HCT116 (cell line): ENCODE measurements at regions not wholly inside any gene's neighbourhood (a gene's known extent, or its start where the extent isn't known, plus 50 kb on each side); places are given as distances from the start of the nearest gene placed in this dataset.
"Not testable (repeated sequence)": the region's sequence is repeated elsewhere in the genome, so short reads cannot be mapped to it uniquely, and the experiment has no call there.

Experiments used
- ATAC-seq: fragments of 200-7000 bp; cut with Tn5 transposase; 2 replicates; pipeline ENCODE4 v1.9.1; 2020; ENCODE audit warnings: mild to moderate bottlenecking, moderate library complexity
- BruUV-seq: library from RNA; stranded (reverse); fragments of 400-500 nt; replicated peaks from 2 replicates; lab custom pipeline; 2021; lab: Mats Ljungman, UMichigan
- CTCF ChIA-PET: fragments of 300-600 bp; sonication (Branson Sonifier 250); formaldehyde crosslinking; loops from one replicate; lab custom pipeline; 2021; ENCODE audit warnings: antibody characterized with exemption; lab: Charles Lee
- POLR2A ChIA-PET: fragments of 300-600, 350-600 bp; sonication (Branson Sonifier 250); formaldehyde crosslinking; loops from one replicate; lab custom pipeline; 2021; ENCODE audit warnings: antibody characterized with exemption; lab: Charles Lee
- RAD21 ChIA-PET, 2 experiments: fragments of 300-600 bp; sonication (Branson Sonifier 250); formaldehyde crosslinking; loops; one replicate each; lab custom pipeline; 2023; ENCODE audit warnings: low total read pairs in 2 of 2; ENCODE audit not compliant: uncharacterized antibody in 2 of 2, unreplicated experiment in 2 of 2, low non-redundant PET in 1 of 2; lab: Charles Lee
- DNase-seq: peaks from one replicate; pipeline ENCODE4 v3.0.0-alpha.2; 2010; ENCODE audit warnings: low read depth, low spot score
- H2AFZ ChIP-seq: fragments of 200-600 bp; shearing (Covaris generic), sonication (generic); 2 replicates; pipeline ENCODE4 v1.6.1; 2017; ENCODE audit warnings: low read depth, mixed run types, mixed read lengths, antibody characterized with exemption, low read length; ENCODE audit not compliant: poor library complexity, severe bottlenecking
- H3K27ac ChIP-seq: 2 replicates; pipeline ENCODE4 v1.5.1; 2012; ENCODE audit warnings: low read depth, low read length
- H3K27me3 ChIP-seq: fragments of 200-600 bp; sonication (generic); 2 replicates; pipeline ENCODE4 v1.6.1; 2016; ENCODE audit warnings: mixed run types, low read length, mixed read lengths; ENCODE audit not compliant: insufficient read depth
- H3K36me3 ChIP-seq, 2 experiments: fragments of 200-500 bp in 1 of 2; fragments of 200-600 bp in 1 of 2; sonication (Bioruptor generic) in 1 of 2; sonication (generic) in 1 of 2; 2 replicates each; pipeline versions ENCODE4 v1.5.1 to v1.6.1; 2014 to 2016; ENCODE audit warnings: low read length in 2 of 2, inconsistent platforms in 1 of 2, mixed read lengths in 1 of 2, mixed run types in 1 of 2; ENCODE audit not compliant: insufficient read depth in 2 of 2, control insufficient read depth in 1 of 2
- H3K4me1 ChIP-seq, 2 experiments: fragments of 200-600 bp in 1 of 2; sonication (generic) in 1 of 2; 2 replicates each; pipeline versions ENCODE4 v1.5.1 to v1.6.1; 2012 to 2017; ENCODE audit warnings: low read length in 2 of 2, inconsistent platforms in 1 of 2, mild to moderate bottlenecking in 1 of 2, mixed read lengths in 1 of 2, mixed run types in 1 of 2, moderate library complexity in 1 of 2; ENCODE audit not compliant: insufficient read depth in 2 of 2, control insufficient read depth in 1 of 2
- H3K4me2 ChIP-seq: fragments of 200-600 bp; sonication (generic); 2 replicates; pipeline ENCODE4 v1.6.1; 2017; ENCODE audit warnings: mixed run types, low read length, mixed read lengths
- H3K4me3 ChIP-seq, 2 experiments: fragments of 200-600 bp in 1 of 2; sonication (generic) in 1 of 2; replicated peaks in 1 of 2; 2 replicates each; pipeline ENCODE4 v1.5.1; 2011 to 2016; ENCODE audit warnings: low read length in 2 of 2, control low read depth in 1 of 2, low read depth in 1 of 2, mild to moderate bottlenecking in 1 of 2, mixed read lengths in 1 of 2, mixed run types in 1 of 2
- H3K79me2 ChIP-seq: fragments of 200-600 bp; sonication (generic); 2 replicates; pipeline ENCODE4 v1.6.1; 2017; ENCODE audit warnings: mild to moderate bottlenecking, mixed run types, low read length, moderate library complexity, mixed read lengths; ENCODE audit not compliant: insufficient read depth
- H3K9ac ChIP-seq: fragments of 200-600 bp; sonication (generic); 2 replicates; pipeline ENCODE4 v1.6.1; 2016; ENCODE audit warnings: low read length, mixed read lengths
- H3K9me2 ChIP-seq: fragments of 200-600 bp; sonication (generic), shearing (Covaris generic); 2 replicates; pipeline ENCODE4 v1.6.1; 2017; ENCODE audit warnings: mixed run types, mild to moderate bottlenecking, moderate library complexity; ENCODE audit not compliant: insufficient read depth
- H3K9me3 ChIP-seq, 2 experiments: fragments of 200-500 bp in 1 of 2; fragments of 200-600 bp in 1 of 2; sonication (Bioruptor generic) in 1 of 2; sonication (generic) in 1 of 2; 2 replicates each; pipeline ENCODE4 v1.6.1; 2014 to 2017; ENCODE audit warnings: low read length in 2 of 2, mixed read lengths in 2 of 2, inconsistent platforms in 1 of 2, low read depth in 1 of 2, mild to moderate bottlenecking in 1 of 2, mixed run types in 1 of 2, moderate library complexity in 1 of 2; ENCODE audit not compliant: control insufficient read depth in 1 of 2, insufficient read depth in 1 of 2
- H4K20me1 ChIP-seq: fragments of 200-600 bp; sonication (generic), shearing (Covaris generic); 2 replicates; pipeline ENCODE4 v1.6.1; 2017; ENCODE audit warnings: mixed run types, mild to moderate bottlenecking, moderate library complexity; ENCODE audit not compliant: insufficient read depth
- intact Hi-C: fragments of 100-400 bp; cut with micrococcal nuclease; formaldehyde crosslinking; loops from 2 replicates; pipeline ENCODE4 v1.10.0; 2022

DNA sequence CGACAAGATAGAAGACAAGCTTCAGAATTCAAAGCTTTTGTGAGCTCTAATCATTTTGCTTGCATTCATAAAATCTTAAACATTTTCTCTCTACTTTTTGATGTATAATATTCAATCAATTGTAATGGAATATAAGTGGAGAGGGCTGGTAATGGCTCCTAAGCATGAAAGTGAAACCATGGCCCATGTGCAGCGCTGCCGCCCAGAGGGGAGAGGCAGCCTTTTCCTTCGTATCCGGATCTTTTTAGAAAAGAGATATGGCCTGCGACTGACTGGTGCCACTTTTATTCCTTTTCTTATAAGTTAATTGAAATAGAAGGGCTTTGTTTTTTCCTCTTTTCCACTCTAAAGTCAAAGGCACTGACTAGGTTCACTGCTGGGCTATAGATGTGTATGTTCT, 655.2 kb downstream of the TTLL7 start:
- BruUV-seq, H3K79me2 ChIP-seq, CTCF ChIA-PET, POLR2A ChIA-PET, H3K27me3 ChIP-seq, H3K36me3 ChIP-seq, H3K4me2 ChIP-seq, DNase-seq, intact Hi-C loops, H3K9me3 ChIP-seq, H3K9ac ChIP-seq, H3K4me1 ChIP-seq, H3K4me3 ChIP-seq, RAD21 ChIA-PET, H3K9me2 ChIP-seq, H3K27ac ChIP-seq, H2AFZ ChIP-seq, H4K20me1 ChIP-seq: not testable (repeated sequence)
- ATAC-seq, result peak; percentile 53; the same call in 1 of the 2 replicates

- H3K9ac ChIP-seq, BruUV-seq, H3K9me3 ChIP-seq, POLR2A ChIA-PET, H4K20me1 ChIP-seq, H3K4me1 ChIP-seq, H3K9me2 ChIP-seq, H3K4me2 ChIP-seq, H3K27me3 ChIP-seq, H3K36me3 ChIP-seq, RAD21 ChIA-PET, DNase-seq, H3K27ac ChIP-seq, H2AFZ ChIP-seq, ATAC-seq, H3K79me2 ChIP-seq, intact Hi-C loops, H3K4me3 ChIP-seq, CTCF ChIA-PET: not testable (repeated sequence)
These were observed 655.9 kb downstream of the TTLL7 start for GRCh38 chr1:83342995-83343394.

DNA sequence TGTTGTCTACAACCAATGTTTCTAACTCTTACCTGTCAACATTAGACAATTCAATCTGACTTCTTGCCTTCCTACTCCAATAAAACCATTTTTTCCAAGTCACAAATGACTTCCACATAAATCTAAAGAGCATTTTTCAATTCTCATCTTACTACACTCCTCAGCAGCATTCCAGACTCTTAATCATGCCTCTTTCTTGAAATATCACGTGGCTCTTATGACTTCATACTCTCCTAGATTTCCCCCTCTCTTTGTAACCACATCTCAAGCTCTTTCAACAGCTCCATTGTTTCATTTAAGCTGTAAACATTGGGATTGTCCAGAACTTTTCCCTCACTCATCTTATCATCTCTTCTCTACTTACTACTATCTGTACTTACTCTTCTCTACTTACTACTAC, 666.6 kb downstream of the TTLL7 start:
- RAD21 ChIA-PET, H3K4me3 ChIP-seq, H3K4me1 ChIP-seq, BruUV-seq, H3K9ac ChIP-seq, POLR2A ChIA-PET, H3K9me3 ChIP-seq, H3K79me2 ChIP-seq, H4K20me1 ChIP-seq, CTCF ChIA-PET, H3K9me2 ChIP-seq, H2AFZ ChIP-seq, H3K4me2 ChIP-seq, H3K27ac ChIP-seq, DNase-seq, H3K27me3 ChIP-seq, intact Hi-C loops, ATAC-seq, H3K36me3 ChIP-seq: not testable (repeated sequence)
